GM19351 (cell line): ENCODE measurements at regions not wholly inside any gene's neighbourhood (a gene's known extent, or its start where the extent isn't known, plus 50 kb on each side); places are given as distances from the start of the nearest gene placed in this dataset.
"Not testable (repeated sequence)": the region's sequence is repeated elsewhere in the genome, so short reads cannot be mapped to it uniquely, and the experiment has no call there.

Experiments used
- ATAC-seq: cut with Tn5 transposase; IDR thresholded peaks from one replicate; pipeline ENCODE4 v1.9.1; 2021; ENCODE audit warnings: mild to moderate bottlenecking, moderate library complexity; ENCODE audit not compliant: unreplicated experiment

DNA sequence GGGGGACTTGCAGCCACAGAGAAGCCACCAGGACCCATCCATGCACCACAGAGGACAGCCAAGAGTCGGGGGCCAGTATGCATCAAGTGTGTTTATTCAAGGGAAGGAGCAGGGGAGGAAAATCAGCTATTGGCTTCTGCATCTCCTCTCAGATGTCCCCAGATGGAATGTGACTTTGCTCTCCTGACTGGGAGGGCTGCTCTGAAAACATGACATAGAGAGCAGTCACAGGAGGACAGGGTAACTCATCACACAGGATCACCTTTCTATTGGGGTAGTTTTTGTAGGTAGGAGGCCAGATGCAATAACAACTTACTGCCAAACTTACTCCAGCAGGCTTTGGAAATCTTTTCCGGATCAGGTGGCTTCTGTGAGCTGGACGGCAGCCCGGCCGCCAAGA, 121.0 kb upstream of the OPCML start:
- no peak for ATAC-seq

DNA sequence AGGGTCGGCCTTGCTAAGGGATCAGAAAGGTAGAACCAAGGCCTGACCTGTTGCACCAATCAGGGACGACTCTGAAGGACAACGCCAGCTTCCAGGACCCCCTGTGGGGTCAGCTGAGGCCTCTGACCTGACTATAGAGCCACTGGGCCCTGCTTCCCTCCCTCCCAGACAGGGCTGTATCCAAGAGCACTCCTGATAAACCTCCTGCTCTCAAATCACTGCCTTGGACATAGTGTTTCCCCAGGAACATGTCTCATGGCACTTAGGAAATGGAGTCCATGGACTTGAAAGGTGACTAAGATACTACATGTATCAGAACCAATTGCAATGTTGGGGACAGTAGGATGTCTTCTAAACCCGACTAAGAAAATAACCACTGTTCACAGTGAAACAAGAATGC, 117.8 kb upstream of the OPCML start:
- no peak for ATAC-seq

DNA sequence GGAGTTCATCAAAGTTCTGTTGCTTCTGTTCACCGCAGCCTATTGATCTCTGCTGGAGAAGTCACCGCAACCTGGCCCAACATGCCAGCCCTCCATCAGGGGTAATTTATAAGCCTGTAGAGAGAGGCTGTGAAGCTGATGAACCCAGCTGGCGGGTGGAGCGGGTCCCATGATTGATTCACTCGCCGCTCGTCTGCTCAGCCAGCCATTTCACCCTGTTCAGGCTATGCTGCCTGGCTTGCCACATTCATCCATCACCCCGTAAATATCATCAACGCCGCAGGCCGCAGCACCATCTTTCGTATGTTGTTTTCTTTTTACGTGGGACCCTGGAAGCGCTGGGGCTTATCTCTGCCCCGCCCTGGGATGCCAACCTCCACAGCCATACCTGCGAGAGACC, 116.7 kb upstream of the OPCML start:
- ATAC-seq: no peak

DNA sequence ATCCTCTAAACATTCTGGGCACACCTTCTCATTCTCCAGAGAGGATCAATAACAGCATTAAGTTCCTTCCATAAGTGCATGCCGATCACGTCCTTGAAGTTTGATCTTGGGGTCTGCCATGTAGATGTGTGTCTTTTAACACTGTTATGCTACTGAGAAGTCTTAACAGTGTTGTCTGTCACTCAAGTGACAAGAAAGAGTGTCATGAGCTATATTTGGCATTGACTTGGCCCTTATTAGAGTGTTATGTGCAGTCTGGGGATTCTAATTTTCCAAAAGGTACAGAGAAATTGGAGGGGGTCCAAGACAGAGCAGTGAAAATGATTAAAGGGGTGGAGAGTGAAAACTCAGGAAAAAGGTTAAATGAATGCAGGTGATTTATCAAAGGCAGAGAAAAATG, 107.1 kb upstream of the OPCML start:
- no peak for ATAC-seq

DNA sequence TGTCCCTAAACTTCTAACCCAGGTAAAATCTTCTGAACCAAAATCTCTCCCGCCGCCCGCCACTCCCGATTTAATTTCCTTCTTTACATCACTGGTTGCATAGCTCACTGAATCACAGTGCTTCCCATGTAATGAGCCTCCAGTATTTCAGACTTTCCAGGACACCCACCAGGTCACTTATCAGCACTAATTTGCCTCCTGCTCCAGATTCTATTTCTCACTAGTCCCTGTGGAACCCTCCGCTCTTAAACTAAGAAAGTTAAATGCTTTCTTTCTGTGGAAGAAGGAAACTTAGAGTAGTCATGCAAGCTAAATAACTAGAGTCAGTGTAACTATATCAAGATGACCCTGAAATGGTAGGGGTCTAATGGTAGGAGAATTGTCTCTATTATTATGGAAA, 106.6 kb upstream of the OPCML start:
- no peak for ATAC-seq

DNA sequence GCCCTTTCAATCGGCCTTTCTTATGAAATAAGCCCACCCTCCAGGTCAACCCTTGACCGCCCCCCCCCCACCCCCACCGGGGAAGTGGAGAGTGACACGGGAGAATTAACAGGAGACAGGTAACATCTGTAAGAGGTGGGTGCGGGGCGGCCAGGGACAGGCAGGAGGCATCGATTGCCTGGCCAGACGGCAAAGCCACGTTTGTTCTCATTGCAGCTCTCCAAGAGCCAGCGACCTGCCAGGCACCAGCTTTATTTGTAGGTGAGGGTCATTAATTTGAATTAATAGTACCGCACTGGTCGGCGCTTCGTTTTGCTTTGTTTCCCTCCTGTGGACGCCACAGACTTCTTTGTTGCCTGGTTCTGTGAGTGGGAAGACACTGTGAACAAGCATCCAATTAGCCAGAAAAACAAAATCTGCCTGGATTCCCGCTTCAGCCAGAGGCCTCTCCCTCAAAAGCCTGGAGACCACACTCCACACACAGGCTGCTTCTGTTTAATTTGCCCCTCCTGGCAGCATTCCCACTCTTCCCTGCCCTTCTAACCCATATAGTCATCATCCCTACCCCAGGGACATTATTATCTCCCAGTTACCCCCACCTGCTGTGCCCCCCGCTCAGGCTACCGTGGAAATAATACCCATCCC, 104.5 kb upstream of the OPCML start:
- ATAC-seq: no peak

DNA sequence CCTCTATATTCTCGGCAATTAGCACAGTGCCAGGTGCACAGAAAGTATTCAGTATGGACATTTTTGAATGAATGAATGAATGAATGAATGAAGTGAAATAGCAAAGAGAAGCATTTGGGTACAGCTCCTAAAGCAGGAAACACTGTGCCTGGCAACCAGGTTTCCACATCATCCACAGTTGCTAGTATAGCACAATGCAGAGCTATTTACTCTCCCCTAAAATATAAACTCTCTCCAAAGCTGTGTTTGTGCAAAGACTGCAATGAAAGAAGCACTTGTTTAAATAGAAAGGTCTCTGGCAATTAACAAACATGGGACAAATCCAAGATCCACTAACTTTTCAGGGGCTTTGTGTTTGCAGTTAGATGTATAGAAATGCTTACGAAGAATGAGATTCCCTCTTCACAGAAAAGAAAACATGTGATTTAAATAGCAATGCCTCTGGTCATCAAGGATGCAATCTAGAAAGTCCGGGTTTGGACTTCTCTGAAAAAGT, 103.0 kb upstream of the OPCML start:
- no peak for ATAC-seq

DNA sequence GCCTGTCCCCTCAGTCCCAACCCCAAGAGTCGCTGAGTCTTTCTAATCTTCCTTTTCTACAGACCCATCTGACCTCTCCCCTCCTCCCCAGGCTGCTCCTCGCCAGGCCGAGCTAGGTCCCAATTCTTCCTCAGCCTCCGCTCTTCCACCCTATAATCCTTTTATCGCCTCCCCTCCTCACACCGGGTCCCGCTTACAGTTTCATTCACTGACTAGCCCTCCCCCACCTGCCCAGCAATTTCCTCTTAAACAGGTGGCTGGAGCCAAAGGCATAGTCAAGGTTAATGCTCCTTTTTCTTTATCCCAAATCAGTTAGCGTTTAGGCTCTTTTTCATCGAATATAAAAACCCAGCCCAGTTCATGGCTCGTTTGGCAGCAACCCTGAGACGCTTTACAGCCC, 96.1 kb upstream of the OPCML start:
- ATAC-seq: not testable (repeated sequence)

DNA sequence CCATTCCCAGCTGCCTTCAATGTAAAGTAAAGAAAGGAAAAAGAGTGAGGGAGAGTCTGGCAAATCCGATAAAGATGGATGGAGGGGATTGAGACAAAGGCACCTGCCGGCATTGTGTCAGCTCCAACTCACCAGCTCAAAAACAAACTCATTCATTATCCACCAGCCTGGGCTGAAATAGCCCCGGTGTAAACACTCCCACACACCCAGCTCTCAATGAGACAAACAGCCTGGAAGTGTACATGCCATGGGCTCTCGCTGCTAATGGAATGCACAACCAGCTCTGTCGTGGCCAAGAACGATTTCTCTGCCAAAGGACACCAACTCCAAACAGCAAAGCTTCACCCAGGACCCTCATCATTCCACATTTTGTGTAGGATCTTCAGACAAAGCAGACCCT, 89.3 kb upstream of the OPCML start:
- ATAC-seq: no peak

DNA sequence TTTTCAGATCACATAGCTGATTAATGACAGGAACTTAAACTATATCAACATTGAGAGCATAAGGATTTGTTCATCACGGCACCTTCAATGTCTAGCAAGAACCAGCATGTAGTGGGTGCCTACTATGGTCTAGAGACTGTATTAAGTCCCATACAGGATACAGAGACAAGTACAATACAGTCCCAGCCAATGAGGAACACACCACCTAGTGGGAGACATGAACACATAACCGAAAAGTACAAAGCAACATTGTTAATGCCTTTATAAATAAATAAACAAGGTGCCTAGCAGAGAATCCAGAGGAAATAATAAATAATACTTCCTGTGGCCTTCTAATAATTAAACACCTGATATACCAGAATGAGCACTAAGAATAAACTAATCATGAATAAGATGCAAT, 87.7 kb upstream of the OPCML start:
- no peak for ATAC-seq

DNA sequence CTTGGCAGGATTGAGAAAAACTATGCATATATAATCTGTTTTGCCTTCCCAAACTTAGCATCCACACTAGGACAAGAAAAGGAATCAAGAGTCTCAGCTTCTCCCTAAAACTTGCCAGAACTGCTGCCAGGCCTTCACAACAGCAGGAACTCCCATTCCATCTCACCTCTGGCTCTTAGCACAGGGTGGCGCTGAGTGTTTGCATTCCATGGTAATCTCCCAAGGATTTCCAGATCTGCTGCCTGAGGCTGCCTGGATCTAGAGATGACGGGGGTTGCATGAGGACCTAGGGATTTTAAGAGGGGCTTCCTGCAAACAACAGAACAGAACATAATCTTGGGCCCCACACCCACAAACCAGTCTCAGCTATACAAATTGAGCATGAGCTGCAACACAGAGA, 87.1 kb upstream of the OPCML start:
- no peak for ATAC-seq

DNA sequence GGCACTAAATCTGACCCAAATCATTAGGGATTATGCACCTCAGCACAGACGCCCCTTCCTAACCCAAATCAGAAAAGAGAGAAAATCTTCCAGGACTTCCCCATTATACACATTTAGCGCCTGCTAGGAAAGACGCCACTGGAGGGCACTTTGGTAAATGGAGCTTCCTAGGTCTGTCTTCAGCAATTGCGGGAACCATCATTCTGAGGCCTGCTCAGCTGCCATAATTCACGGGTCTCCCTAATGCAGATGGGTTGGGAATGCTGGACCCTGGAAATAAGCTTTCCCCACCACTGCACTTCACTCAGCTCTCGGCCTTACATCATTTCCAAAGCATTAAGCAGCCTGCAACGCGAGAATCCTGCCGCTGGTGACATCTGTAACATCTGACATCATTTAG, 86.2 kb upstream of the OPCML start:
- ATAC-seq: no peak

DNA sequence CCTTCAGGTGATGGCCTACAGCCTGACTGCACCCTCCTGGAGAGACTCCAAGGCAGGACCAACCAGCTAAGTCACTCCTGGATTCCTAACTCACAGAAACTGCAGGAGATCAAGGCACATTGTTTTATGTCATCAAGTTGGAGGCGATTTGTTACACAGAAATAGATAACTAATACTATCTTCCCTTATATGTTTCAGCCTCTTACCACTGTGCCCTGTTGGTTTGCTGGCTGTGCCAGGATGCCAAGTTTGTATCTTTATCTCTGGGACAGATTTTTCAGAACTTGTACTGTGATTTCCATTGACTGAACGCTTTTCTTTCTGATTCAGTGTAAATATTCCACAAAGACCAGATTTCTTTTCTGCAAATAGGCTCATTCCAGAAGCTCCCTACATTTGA, 76.2 kb upstream of the OPCML start:
- ATAC-seq: no peak

DNA sequence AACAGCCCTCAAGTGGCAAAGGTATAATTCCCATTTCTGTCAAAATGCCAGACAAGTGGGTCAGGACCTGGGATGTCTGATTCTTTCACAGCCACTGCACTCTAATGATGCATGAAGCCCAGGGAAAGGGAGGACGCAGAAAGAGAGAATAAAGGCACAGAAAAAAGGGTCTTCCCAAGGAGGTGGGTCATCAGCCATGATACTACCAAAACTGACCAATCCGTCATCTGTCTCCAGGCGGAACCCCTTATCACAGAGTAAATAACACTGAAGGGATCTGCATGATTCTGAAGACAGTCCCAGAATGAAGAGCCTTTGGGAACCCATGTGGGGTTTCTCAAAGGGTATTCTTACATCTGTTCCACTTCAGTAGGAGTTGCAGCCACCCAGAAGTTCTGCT, 73.8 kb upstream of the OPCML start:
- no peak for ATAC-seq

DNA sequence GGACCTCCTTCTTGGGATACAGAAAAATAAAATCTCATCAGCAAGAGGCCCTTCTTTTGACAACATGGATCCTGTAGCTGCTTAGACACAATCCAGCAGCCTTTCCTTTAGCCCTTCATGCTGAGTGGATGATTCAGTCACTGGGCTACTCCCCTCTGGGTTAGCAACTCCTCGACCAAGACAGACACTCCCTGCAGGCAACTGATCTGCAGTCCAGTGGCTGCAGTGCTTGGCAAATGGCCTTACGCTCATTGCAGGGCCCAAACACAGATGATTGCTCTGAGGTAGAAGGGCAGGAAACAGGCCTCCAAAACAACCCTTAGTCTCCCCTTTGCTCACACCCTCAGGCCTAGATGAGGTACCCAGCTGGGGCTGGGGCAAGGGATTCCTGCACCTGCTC, 73.2 kb upstream of the OPCML start:
- ATAC-seq: no peak

DNA sequence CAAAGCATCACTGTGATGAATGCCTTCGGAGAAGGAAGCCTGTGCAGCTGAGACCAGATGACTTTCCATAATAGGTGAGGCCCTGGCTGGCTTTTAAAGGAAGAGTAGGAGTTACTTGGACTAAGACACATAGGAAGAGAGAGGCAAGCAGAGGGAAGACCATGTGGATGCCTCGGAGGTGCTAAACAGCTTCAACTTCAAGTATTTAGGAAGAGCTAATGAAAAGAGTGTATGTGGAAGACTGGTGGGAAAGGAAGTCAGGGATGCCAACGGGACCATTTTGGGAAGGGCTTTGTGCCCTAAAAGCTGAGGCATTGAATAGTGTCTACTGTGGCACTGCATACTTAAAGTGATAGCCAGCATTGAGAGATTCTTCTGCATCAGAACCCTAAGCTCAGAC, 69.3 kb upstream of the OPCML start:
- ATAC-seq: no peak

DNA sequence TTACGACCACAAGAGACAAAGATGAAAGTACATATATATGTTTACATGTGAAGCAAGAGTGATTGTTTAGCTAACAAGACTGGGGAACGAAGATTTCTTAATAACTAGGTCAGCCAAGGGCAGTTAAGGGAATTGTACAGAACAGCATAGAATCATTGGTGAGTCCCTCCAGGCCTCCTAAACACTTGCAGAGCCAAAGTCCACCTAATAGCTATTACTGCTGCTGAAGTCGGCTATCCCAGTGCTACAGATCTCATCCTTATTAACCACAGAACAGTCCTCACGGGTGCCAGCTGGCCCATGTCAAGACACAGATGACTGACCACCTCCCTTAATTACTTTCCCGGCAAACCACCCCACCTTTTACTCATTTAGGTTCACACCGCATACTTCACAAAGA, 68.5 kb upstream of the OPCML start:
- no peak for ATAC-seq

DNA sequence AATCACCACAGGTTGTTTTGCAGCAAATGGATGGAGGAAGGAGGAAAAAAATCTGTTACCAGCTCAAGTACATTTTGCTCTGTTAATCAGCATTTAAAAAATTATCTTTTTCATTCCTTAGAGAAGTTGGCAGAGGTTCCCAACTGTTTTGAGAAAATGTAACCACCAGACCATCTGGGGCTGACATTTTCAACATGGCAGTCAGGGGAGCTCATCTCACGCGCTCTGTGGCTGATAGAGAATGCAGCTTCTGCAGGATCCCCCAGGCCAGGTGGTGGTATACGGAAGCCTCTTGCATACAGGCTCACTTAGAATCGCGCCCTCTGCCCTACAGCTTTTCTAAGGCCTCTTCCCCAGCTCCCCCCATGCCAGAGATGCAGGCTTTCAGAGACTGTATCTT, 68.0 kb upstream of the OPCML start:
- ATAC-seq: no peak

DNA sequence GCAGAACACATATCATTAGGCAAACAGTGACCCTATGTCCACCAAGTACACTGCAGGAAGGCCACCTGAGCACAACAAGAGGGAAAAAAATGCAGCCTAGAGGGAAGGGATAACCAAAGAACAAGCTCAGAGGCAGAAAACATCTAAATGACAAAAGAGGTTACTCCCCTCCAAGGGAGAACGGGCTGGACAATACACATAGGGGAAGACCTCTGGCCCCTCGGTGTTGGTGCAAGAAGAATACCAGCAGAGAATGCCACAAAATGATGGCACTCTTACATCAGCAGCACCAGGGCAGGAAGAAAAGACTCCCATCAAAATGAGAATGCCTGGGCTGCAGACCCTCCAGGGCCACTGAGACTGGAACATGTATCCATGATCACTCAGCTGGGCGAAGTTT, 66.6 kb upstream of the OPCML start:
- ATAC-seq: no peak

DNA sequence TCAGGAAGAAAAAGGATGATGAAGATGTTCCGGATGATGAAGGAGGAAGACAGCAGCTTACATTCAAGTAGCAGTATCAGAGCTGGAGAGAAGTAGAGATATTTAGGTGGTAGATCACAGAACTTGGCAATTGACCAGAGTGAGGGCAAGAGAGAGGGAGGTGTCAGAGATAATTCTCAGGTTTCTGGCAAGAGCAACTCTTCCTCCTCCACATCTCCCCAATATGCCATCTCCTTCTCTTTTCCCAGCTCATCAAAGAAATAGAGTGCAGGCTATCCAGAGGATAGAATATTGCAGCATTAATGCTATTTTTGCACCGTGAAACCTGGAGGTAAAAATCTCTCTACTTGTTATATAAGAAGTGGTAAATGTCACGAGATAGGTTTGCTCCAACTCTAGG, 64.9 kb upstream of the OPCML start:
- no peak for ATAC-seq

DNA sequence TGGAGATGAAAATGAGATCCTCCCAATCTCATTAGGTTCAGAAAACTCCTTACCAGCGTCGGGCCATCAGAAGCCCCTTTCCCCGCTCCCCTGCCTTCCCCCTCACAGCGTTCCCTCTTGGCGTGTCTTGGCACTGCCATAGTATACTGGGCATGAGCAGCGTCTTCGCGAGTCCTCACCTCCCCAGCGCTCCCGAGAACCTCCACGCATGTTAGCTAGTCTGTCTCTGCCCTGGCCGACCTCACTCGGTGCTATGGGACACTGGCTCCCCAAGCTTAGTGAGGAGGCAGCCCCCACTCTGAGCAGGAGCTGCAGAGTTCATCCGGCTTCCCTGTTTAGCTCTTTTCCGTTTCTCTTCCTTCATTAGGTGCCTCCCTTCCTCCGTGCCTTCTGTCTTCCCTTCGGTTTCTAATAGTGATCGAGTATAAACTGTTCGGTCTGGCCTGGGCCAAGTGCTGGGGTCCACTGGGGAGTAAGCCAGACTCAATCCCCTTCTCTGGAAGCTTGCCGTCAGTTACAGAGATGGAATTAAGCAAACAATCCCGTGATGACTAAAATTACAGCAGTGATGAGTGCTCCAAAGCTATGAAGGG, 63.8 kb upstream of the OPCML start:
- no peak for ATAC-seq

DNA sequence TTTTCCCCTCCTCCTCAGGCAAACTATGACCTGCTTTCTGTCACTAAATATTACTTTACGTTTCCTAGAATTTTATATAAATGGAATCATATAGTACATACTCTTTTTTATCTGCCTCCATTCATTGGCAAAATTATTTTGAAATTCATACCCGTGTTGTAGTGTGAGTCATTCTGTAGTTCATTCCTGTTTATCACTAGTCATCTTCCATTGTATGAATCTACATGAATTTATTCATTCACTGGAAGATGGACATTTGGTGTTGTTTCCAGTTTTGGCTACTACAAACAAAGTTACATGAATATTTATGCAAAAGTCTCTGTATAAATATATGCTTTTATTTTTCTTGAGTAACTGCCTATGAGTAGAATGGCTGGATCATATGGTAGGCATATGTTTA, 60.7 kb upstream of the OPCML start:
- no peak for ATAC-seq

DNA sequence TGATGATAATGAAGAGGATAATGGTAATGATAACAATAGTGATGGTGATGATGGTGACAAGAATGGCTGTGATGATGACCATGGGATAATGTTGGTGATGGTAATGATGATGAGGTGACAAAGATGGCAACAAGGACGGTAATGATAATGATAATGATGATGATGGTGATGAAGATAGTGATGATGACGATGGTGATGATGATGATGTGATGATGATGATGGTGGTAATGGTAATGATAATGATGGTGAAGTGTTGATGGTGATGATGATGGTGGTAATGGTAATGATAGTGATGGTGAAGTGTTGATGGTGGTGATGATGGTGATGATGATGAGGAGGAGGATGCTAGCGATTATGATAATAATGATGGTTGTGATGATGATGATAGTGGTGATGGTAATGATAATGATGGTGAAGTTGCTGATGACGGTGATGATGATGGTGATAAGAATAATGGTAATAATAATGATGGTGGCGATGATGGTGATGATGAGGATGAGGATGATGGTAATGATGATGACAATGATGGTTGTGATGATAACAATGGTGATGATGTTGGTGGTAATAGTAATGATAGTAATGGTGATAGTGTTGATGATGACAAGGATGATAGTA, 54.7 kb upstream of the OPCML start:
- ATAC-seq: no peak
